SK-N-SH (cell line): ENCODE measurements at regions not wholly inside any gene's neighbourhood (a gene's known extent, or its start where the extent isn't known, plus 50 kb on each side); places are given as distances from the start of the nearest gene placed in this dataset.

Experiments used
- CTCF ChIA-PET: fragments of 300-600, 350-600 bp; formaldehyde crosslinking; extraction: SDS; loops from one replicate; lab custom pipeline; 2021; lab: Yijun Ruan, JAX
- POLR2A ChIA-PET: fragments of 350-600 bp; sonication (Branson Sonifier 250); formaldehyde crosslinking; extraction: SDS; loops from one replicate; lab custom pipeline; 2020; ENCODE audit warnings: antibody characterized with exemption, inconsistent platforms; lab: Yijun Ruan, JAX
- DNase-seq: peaks from one replicate; pipeline ENCODE4 v3.0.0; 2012
- H2AFZ ChIP-seq: fragments of 200-600 bp; sonication (generic); 2 replicates; pipeline ENCODE4 v1.8.1; 2016; ENCODE audit warnings: antibody characterized with exemption, mild to moderate bottlenecking, low read depth
- H3F3A ChIP-seq: fragments of 200-600 bp; sonication (generic); replicated peaks from 2 replicates; pipeline ENCODE3; 2016; ENCODE audit warnings: antibody characterized with exemption, mild to moderate bottlenecking; ENCODE audit not compliant: insufficient read depth
- H3K27ac ChIP-seq, 2 experiments: fragments of 200-500 bp in 1 of 2; fragments of 200-600 bp in 1 of 2; sonication (Bioruptor generic) in 1 of 2; sonication (generic), shearing (Covaris generic) in 1 of 2; 2 replicates each; pipeline versions ENCODE4 v1.5.1 to v1.6.1; 2014 to 2016; ENCODE audit warnings: low read depth in 2 of 2, inconsistent platforms in 1 of 2, low read length in 1 of 2, mild to moderate bottlenecking in 1 of 2, mixed read lengths in 1 of 2
- H3K27me3 ChIP-seq: fragments of 200-600 bp; sonication (generic), shearing (Covaris generic); 2 replicates; pipeline ENCODE4 v1.6.1; 2016; ENCODE audit warnings: mixed run types; ENCODE audit not compliant: insufficient read depth
- H3K36me3 ChIP-seq, 2 experiments: fragments of 200-500 bp in 1 of 2; fragments of 200-600 bp in 1 of 2; sonication (Bioruptor generic) in 1 of 2; sonication (generic) in 1 of 2; replicated peaks in 1 of 2; 2 replicates each; pipeline versions ENCODE3 to v1.5.1; 2014 to 2016; ENCODE audit warnings: low read length in 1 of 2, mild to moderate bottlenecking in 1 of 2; ENCODE audit not compliant: insufficient read depth in 2 of 2, control insufficient read depth in 1 of 2
- H3K4me1 ChIP-seq, 2 experiments: fragments of 200-500 bp in 1 of 2; fragments of 200-600 bp in 1 of 2; sonication (Bioruptor generic) in 1 of 2; sonication (generic), shearing (Covaris generic) in 1 of 2; 2 replicates each; pipeline versions ENCODE4 v1.5.1 to v1.6.1; 2014 to 2016; ENCODE audit warnings: low read depth in 1 of 2, low read length in 1 of 2, mixed run types in 1 of 2; ENCODE audit not compliant: insufficient read depth in 2 of 2, control insufficient read depth in 1 of 2
- H3K4me2 ChIP-seq: fragments of 200-600 bp; sonication (generic), shearing (Covaris generic); 2 replicates; pipeline ENCODE4 v1.6.1; 2017; ENCODE audit warnings: mixed run types
- H3K4me3 ChIP-seq, 2 experiments: fragments of 200-500 bp in 1 of 2; fragments of 200-600 bp in 1 of 2; sonication (Bioruptor generic) in 1 of 2; sonication (generic), shearing (Covaris generic) in 1 of 2; 2 replicates each; pipeline versions ENCODE4 v1.5.1 to v1.8.1; 2014 to 2016; ENCODE audit warnings: low read depth in 2 of 2, inconsistent platforms in 1 of 2, low read length in 1 of 2, mild to moderate bottlenecking in 1 of 2, mixed read lengths in 1 of 2, moderate library complexity in 1 of 2
- H3K79me2 ChIP-seq: fragments of 200-600 bp; sonication (generic); 2 replicates; pipeline ENCODE4 v1.8.1; 2017; ENCODE audit warnings: mild to moderate bottlenecking; ENCODE audit not compliant: insufficient read depth
- H3K9ac ChIP-seq: fragments of 200-600 bp; sonication (generic); 2 replicates; pipeline ENCODE4 v1.6.1; 2017; ENCODE audit warnings: mixed run types
- H3K9me2 ChIP-seq: fragments of 200-600 bp; sonication (generic); 2 replicates; pipeline ENCODE4 v1.6.1; 2017; ENCODE audit warnings: mixed run types
- H3K9me3 ChIP-seq: fragments of 200-600 bp; sonication (generic); 2 replicates; pipeline ENCODE4 v1.6.1; 2017; ENCODE audit warnings: mixed run types, mild to moderate bottlenecking, moderate library complexity
- H4K20me1 ChIP-seq: fragments of 200-600 bp; sonication (generic); 2 replicates; pipeline ENCODE4 v1.6.1; 2017; ENCODE audit warnings: mild to moderate bottlenecking, mixed run types; ENCODE audit not compliant: insufficient read depth
- ELF1 ChIP-seq: IDR thresholded peaks from 2 replicates; pipeline ENCODE4 v1.4.0; 2012
- PBX3 ChIP-seq: IDR thresholded peaks from 2 replicates; pipeline ENCODE4; 2012
- RAD21 ChIP-seq: IDR thresholded peaks from 2 replicates; pipeline ENCODE4 v1.6.1; 2012; ENCODE audit warnings: mild to moderate bottlenecking, low read length
- RFX5 ChIP-seq: IDR thresholded peaks from 2 replicates; pipeline ENCODE4 v1.6.1; 2012; ENCODE audit warnings: mild to moderate bottlenecking, improper control_type of control experiment, low read length
- RXRA ChIP-seq: IDR thresholded peaks from 2 replicates; pipeline ENCODE4 v1.4.0; 2012; ENCODE audit warnings: low read depth, mild to moderate bottlenecking, borderline replicate concordance
- WGBS: methylation state at CpG from one replicate; pipeline ENCODE4 v1.1.6; 2017; ENCODE audit warnings: low lambda C conversion rate; 5-methylcytosine and 5-hydroxymethylcytosine counted together
- TF ChIP-seq, protein P1 (sequence below): IDR thresholded peaks from 2 replicates; pipeline ENCODE4 v1.6.1; 2012; ENCODE audit warnings: mild to moderate bottlenecking, low read depth, low read length, moderate library complexity

DNA sequence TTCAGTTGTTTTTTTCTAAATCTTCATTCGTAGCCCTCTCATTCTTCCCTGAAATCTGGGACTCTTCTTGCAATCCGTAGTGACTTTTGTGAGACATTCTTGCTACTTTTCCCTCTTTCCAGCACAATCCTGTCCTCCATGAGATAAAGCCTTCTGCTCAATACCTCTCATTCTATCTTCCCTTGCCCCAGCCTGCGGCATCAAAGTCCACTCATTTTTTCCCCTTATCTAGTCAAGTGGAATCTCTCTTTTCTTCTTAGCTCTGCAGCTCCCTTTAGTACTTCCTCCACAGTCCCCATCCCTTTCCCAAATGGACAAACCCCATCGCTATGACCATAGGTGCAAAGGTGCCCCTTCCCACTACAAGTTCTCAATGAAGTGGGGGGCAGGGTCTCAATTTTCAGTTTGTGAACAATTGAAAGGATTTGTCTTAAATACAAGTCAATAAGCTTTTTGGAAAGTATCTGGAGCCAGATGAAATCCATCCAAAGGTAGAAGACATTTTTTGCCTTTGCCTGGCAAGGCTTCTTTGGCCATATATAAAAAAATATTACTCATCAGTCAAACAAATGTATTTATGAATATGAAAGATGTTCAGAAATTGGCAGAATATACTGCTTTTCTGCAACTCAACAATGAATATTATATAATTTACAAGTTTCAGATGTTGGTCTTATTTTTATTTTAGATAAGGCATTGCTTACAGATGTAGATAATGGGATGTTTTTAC, 179.4 kb downstream of the SNAPC1 start:
- Histone ChIP-seq H3K4me2 (no peak overlapping the region), H3K27me3 (peaks cover 3% of the 10 kb centered on the region; the same call in 1 of the 2 replicates), H3K36me3 (no peaks in the 10 kb centered on the region), H3K27ac (no peak overlapping the region), H3F3A (no peaks in the 10 kb centered on the region), H3K4me1 (peaks cover 0 to 14% of the 10 kb centered on the region in 2 experiments; a peak in 2 of 4 replicates), H3K79me2 (no peaks in the 10 kb centered on the region), H3K4me3 (no peak overlapping the region), H2AFZ (no peak overlapping the region), H4K20me1 (no peaks in the 10 kb centered on the region), H3K9ac (no peak overlapping the region), H3K9me2 (no peaks in the 10 kb centered on the region), H3K9me3 (no peaks in the 10 kb centered on the region)
- ChIA-PET POLR2A (no interaction called here), CTCF (interaction anchor here (1.2 to 1.5 kb wide), 3 partner anchors 8 to 105 kb away, joined by 3 to 5 read pairs (median 4); no protein-coding TSS in a partner anchor)
- 24% methylated on average over 4 of the region's 4 CpGs for WGBS
- TF ChIP-seq RFX5 (no peak), PBX3 (no peak)
- TF ChIP-seq, protein P1, sequence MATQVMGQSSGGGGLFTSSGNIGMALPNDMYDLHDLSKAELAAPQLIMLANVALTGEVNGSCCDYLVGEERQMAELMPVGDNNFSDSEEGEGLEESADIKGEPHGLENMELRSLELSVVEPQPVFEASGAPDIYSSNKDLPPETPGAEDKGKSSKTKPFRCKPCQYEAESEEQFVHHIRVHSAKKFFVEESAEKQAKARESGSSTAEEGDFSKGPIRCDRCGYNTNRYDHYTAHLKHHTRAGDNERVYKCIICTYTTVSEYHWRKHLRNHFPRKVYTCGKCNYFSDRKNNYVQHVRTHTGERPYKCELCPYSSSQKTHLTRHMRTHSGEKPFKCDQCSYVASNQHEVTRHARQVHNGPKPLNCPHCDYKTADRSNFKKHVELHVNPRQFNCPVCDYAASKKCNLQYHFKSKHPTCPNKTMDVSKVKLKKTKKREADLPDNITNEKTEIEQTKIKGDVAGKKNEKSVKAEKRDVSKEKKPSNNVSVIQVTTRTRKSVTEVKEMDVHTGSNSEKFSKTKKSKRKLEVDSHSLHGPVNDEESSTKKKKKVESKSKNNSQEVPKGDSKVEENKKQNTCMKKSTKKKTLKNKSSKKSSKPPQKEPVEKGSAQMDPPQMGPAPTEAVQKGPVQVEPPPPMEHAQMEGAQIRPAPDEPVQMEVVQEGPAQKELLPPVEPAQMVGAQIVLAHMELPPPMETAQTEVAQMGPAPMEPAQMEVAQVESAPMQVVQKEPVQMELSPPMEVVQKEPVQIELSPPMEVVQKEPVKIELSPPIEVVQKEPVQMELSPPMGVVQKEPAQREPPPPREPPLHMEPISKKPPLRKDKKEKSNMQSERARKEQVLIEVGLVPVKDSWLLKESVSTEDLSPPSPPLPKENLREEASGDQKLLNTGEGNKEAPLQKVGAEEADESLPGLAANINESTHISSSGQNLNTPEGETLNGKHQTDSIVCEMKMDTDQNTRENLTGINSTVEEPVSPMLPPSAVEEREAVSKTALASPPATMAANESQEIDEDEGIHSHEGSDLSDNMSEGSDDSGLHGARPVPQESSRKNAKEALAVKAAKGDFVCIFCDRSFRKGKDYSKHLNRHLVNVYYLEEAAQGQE: no peak
- no peak for DNase-seq

DNA sequence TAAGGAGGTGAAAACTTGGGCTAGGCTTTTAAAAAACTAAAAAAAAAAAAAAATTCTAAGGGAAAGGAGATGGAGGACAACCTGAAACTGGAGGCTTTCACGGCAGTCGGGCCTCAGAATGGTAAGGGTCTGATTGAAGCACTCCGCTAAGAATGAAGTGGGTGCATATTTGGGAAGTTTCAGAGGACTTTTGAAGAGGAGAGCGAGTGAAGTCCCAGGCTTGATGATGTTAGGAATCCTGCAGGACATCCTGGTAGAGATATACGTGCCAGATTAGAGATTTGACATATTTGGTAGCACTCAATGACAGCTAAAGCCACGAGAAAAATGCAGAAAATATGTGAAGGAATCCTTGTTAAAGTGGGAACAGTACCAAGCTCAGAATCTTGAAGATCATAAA, 186.2 kb downstream of the SNAPC1 start:
- H3K4me1 ChIP-seq: peaks cover 0 to 4% of the 10 kb centered on the region in 2 experiments; a peak in 2 of 4 replicates
- no peak overlapping the region for H3K4me2 ChIP-seq
- H2AFZ ChIP-seq: no peak overlapping the region
- no peak overlapping the region for H3K9ac ChIP-seq
- ChIA-PET CTCF (interaction anchor here (0.9 kb wide), 1 partner anchor 46 kb away, joined by 3 read pairs; no protein-coding TSS in a partner anchor), POLR2A (no interaction called here)
- no peaks in the 10 kb centered on the region for H3K79me2 ChIP-seq
- WGBS: 36% methylated on average over 6 of the region's 6 CpGs
- no peak overlapping the region for H3K4me3 ChIP-seq
- H3K9me2 ChIP-seq: no peaks in the 10 kb centered on the region
- H3K36me3 ChIP-seq: no peaks in the 10 kb centered on the region
- TF ChIP-seq RXRA (no peak), RAD21 (no peak), ELF1 (no peak)
- DNase-seq: no peak
- H3K27ac ChIP-seq: no peak overlapping the region
- no peaks in the 10 kb centered on the region for H3K27me3 ChIP-seq
- H3K9me3 ChIP-seq: no peaks in the 10 kb centered on the region
- no peaks in the 10 kb centered on the region for H3F3A ChIP-seq
- no peaks in the 10 kb centered on the region for H4K20me1 ChIP-seq
